ENCODE measurements at regions not wholly inside any gene's neighbourhood (a gene's known extent, or its start where the extent isn't known, plus 50 kb on each side); places are given as distances from the start of the nearest gene placed in this dataset.

DNA sequence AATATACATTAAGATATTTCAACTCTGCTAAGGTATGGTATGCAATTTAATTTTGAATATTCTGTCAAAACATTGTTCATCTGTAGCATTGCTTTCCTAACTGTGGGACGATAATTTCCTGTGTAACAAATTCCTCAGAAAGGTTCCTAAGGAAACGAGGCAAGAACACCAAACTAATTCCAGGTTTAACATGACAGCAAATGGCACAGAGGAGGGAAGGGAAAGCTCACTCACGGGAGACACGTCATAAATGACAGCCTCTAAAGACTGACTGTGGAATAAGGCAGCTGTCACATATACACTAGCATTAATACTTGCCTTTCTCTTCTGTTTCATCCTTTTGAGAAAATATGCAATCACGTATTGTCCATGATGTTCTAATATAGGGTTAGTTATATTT is 380.6 kb downstream of the LIG4 start (continued):
- TF ChIP-seq, protein P1, sequence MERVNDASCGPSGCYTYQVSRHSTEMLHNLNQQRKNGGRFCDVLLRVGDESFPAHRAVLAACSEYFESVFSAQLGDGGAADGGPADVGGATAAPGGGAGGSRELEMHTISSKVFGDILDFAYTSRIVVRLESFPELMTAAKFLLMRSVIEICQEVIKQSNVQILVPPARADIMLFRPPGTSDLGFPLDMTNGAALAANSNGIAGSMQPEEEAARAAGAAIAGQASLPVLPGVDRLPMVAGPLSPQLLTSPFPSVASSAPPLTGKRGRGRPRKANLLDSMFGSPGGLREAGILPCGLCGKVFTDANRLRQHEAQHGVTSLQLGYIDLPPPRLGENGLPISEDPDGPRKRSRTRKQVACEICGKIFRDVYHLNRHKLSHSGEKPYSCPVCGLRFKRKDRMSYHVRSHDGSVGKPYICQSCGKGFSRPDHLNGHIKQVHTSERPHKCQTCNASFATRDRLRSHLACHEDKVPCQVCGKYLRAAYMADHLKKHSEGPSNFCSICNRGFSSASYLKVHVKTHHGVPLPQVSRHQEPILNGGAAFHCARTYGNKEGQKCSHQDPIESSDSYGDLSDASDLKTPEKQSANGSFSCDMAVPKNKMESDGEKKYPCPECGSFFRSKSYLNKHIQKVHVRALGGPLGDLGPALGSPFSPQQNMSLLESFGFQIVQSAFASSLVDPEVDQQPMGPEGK (CRISPR knock-in tag; IDR thresholded peaks at IDR 0.05; ENCODE audit: borderline replicate concordance) = no peak
- no peak for TF ChIP-seq ZC3H10 (CRISPR knock-in tag; IDR thresholded peaks at IDR 0.05)

DNA sequence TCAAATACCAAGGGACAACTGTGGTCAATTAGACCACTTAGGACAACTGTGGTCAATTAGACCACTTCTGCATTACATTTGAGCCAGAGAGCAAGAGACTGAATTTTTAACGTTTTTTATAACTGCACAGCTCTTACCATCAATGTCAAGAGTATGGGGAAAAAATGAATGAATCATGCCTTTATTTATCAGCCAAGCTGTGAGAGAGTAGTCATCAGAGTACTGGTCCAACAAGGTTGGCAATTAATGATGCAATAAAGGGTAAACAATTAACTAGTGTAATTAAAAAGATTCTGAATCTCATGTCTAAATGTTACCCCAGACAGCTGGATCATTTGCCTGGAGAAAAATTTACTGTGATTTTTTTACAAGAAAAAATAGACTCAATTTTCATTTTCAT is 381.1 kb downstream of the LIG4 start:
- ATAC-seq = 0 out of 3 replicates have a peak, but pooled peaks have one; percentile 9
- TF ChIP-seq TCF4 (CRISPR knock-in tag; IDR thresholded peaks at IDR 0.05; ENCODE audit: borderline replicate concordance) (no peak), CSDC2 (CRISPR knock-in tag; IDR thresholded peaks at IDR 0.05) (no peak), ZNF70 (CRISPR knock-in tag; IDR thresholded peaks at IDR 0.05) (no peak), ZNF565 (CRISPR knock-in tag; conservative IDR thresholded peaks at IDR 0.05; ENCODE audit: low read depth) (no peak), ISL1 (CRISPR knock-in tag; IDR thresholded peaks at IDR 0.05) (no peak), ZFP30 (CRISPR knock-in tag; IDR thresholded peaks at IDR 0.05) (no peak), TOX (CRISPR knock-in tag; IDR thresholded peaks at IDR 0.05; ENCODE audit: borderline replicate concordance) (no peak), ESRRG (CRISPR knock-in tag; IDR thresholded peaks at IDR 0.05) (no peak), BACH2 (CRISPR knock-in tag; IDR thresholded peaks at IDR 0.05; ENCODE audit: borderline replicate concordance) (no peak), RARB (CRISPR knock-in tag; IDR thresholded peaks at IDR 0.05) (no peak), ARNTL (CRISPR knock-in tag; IDR thresholded peaks at IDR 0.05; ENCODE audit: borderline replicate concordance, low read depth) (no peak), PPARA (CRISPR knock-in tag; IDR thresholded peaks at IDR 0.05; ENCODE audit: borderline replicate concordance) (no peak), SNAI2 (CRISPR knock-in tag; IDR thresholded peaks at IDR 0.05) (no peak), ZNF8 (CRISPR knock-in tag; IDR thresholded peaks at IDR 0.05) (no peak), ZC3H10 (CRISPR knock-in tag; IDR thresholded peaks at IDR 0.05) (no peak), ZFP3 (CRISPR knock-in tag; IDR thresholded peaks at IDR 0.05) (no peak)
- TF ChIP-seq, protein P2, sequence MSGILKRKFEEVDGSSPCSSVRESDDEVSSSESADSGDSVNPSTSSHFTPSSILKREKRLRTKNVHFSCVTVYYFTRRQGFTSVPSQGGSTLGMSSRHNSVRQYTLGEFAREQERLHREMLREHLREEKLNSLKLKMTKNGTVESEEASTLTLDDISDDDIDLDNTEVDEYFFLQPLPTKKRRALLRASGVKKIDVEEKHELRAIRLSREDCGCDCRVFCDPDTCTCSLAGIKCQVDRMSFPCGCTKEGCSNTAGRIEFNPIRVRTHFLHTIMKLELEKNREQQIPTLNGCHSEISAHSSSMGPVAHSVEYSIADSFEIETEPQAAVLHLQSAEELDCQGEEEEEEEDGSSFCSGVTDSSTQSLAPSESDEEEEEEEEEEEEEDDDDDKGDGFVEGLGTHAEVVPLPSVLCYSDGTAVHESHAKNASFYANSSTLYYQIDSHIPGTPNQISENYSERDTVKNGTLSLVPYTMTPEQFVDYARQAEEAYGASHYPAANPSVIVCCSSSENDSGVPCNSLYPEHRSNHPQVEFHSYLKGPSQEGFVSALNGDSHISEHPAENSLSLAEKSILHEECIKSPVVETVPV (CRISPR knock-in tag; IDR thresholded peaks at IDR 0.05) = no peak
- TF ChIP-seq, protein P3, sequence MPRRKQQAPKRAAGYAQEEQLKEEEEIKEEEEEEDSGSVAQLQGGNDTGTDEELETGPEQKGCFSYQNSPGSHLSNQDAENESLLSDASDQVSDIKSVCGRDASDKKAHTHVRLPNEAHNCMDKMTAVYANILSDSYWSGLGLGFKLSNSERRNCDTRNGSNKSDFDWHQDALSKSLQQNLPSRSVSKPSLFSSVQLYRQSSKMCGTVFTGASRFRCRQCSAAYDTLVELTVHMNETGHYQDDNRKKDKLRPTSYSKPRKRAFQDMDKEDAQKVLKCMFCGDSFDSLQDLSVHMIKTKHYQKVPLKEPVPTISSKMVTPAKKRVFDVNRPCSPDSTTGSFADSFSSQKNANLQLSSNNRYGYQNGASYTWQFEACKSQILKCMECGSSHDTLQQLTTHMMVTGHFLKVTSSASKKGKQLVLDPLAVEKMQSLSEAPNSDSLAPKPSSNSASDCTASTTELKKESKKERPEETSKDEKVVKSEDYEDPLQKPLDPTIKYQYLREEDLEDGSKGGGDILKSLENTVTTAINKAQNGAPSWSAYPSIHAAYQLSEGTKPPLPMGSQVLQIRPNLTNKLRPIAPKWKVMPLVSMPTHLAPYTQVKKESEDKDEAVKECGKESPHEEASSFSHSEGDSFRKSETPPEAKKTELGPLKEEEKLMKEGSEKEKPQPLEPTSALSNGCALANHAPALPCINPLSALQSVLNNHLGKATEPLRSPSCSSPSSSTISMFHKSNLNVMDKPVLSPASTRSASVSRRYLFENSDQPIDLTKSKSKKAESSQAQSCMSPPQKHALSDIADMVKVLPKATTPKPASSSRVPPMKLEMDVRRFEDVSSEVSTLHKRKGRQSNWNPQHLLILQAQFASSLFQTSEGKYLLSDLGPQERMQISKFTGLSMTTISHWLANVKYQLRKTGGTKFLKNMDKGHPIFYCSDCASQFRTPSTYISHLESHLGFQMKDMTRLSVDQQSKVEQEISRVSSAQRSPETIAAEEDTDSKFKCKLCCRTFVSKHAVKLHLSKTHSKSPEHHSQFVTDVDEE (CRISPR knock-in tag; IDR thresholded peaks at IDR 0.05) = no peak
- TF ChIP-seq, protein P1 (CRISPR knock-in tag; IDR thresholded peaks at IDR 0.05; ENCODE audit: borderline replicate concordance) = no peak
- TF ChIP-seq, protein P4, sequence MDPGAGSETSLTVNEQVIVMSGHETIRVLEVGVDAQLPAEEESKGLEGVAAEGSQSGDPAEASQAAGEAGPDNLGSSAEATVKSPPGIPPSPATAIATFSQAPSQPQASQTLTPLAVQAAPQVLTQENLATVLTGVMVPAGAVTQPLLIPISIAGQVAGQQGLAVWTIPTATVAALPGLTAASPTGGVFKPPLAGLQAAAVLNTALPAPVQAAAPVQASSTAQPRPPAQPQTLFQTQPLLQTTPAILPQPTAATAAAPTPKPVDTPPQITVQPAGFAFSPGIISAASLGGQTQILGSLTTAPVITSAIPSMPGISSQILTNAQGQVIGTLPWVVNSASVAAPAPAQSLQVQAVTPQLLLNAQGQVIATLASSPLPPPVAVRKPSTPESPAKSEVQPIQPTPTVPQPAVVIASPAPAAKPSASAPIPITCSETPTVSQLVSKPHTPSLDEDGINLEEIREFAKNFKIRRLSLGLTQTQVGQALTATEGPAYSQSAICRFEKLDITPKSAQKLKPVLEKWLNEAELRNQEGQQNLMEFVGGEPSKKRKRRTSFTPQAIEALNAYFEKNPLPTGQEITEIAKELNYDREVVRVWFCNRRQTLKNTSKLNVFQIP (CRISPR knock-in tag; IDR thresholded peaks at IDR 0.05; ENCODE audit: borderline replicate concordance, low read depth) = no peak

DNA sequence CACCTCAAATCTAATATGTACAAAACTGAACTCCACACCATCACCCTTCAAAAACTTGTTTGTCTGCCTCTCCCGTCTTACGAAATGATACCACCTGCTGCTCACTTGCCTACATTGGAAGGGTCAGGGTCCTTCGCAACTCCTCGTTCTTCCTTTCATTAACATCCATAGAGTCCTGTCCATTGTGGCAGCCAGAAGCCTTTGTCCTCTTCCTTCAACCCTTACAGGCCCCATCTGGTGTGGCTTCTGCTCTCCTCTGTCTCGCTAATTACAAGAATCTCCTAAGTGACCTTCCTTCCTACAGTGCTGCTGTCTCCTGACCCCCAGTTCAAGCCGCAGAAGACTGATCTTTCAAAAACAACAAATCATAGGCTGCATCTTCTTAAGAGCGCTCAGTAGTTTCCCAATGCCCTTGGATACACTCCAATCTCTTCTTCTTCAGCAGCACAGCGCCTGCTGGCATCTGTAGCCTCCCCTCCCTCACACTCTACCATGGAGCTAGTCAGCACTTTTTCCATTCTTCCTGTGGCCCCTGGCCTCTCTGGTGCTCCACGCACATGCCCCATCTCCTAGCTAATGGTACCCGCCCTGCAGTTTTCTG is 382.7 kb downstream of the LIG4 start:
- ATAC-seq = no peak
- TF ChIP-seq ZFP3 (CRISPR knock-in tag; IDR thresholded peaks at IDR 0.05) = no peak
- no peak for TF ChIP-seq ISL1 (CRISPR knock-in tag; IDR thresholded peaks at IDR 0.05)
- no peak for TF ChIP-seq ZNF565 (CRISPR knock-in tag; conservative IDR thresholded peaks at IDR 0.05; ENCODE audit: low read depth)
- TF ChIP-seq ARNTL (CRISPR knock-in tag; IDR thresholded peaks at IDR 0.05; ENCODE audit: borderline replicate concordance, low read depth) = no peak
- TF ChIP-seq ZFP30 (CRISPR knock-in tag; IDR thresholded peaks at IDR 0.05) = no peak
- TF ChIP-seq, protein P3 (CRISPR knock-in tag; IDR thresholded peaks at IDR 0.05) = no peak
- TF ChIP-seq PPARA (CRISPR knock-in tag; IDR thresholded peaks at IDR 0.05; ENCODE audit: borderline replicate concordance) = no peak
- no peak for TF ChIP-seq TOX (CRISPR knock-in tag; IDR thresholded peaks at IDR 0.05; ENCODE audit: borderline replicate concordance)
- TF ChIP-seq CSDC2 (CRISPR knock-in tag; IDR thresholded peaks at IDR 0.05) = no peak
- TF ChIP-seq TCF4 (CRISPR knock-in tag; IDR thresholded peaks at IDR 0.05; ENCODE audit: borderline replicate concordance) = no peak
- no peak for TF ChIP-seq GLIS3 (CRISPR knock-in tag; IDR thresholded peaks at IDR 0.05)
- no peak for TF ChIP-seq ZNF70 (CRISPR knock-in tag; IDR thresholded peaks at IDR 0.05)
- TF ChIP-seq SNAI2 (CRISPR knock-in tag; IDR thresholded peaks at IDR 0.05) = no peak
- TF ChIP-seq, protein P5, sequence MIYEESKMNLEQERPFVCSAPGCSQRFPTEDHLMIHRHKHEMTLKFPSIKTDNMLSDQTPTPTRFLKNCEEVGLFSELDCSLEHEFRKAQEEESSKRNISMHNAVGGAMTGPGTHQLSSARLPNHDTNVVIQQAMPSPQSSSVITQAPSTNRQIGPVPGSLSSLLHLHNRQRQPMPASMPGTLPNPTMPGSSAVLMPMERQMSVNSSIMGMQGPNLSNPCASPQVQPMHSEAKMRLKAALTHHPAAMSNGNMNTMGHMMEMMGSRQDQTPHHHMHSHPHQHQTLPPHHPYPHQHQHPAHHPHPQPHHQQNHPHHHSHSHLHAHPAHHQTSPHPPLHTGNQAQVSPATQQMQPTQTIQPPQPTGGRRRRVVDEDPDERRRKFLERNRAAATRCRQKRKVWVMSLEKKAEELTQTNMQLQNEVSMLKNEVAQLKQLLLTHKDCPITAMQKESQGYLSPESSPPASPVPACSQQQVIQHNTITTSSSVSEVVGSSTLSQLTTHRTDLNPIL (CRISPR knock-in tag; IDR thresholded peaks at IDR 0.05; ENCODE audit: low read depth) = no peak
- no peak for TF ChIP-seq BACH2 (CRISPR knock-in tag; IDR thresholded peaks at IDR 0.05; ENCODE audit: borderline replicate concordance)
- TF ChIP-seq RARB (CRISPR knock-in tag; IDR thresholded peaks at IDR 0.05) = no peak
